Esophagus muscularis mucosa (tissue), 4 donors: ENCODE measurements at regions not wholly inside any gene's neighbourhood (a gene's known extent, or its start where the extent isn't known, plus 50 kb on each side); places are given as distances from the start of the nearest gene placed in this dataset.

Experiments
- EP300 ChIP-seq: sonication (generic); formaldehyde crosslinking; IDR thresholded peaks from one replicate; pipeline ENCODE4 v1.6.1; 2017; ENCODE audit warnings: antibody characterized with exemption
- POLR2A ChIP-seq: fragments of 450-650 bp; IDR thresholded peaks from one replicate; pipeline ENCODE4 v1.6.1; 2017; ENCODE audit warnings: antibody characterized with exemption, moderate library complexity, mild to moderate bottlenecking, low read depth
- POLR2AphosphoS5 ChIP-seq, 2 donors: sonication (generic); formaldehyde crosslinking; IDR thresholded peaks; one replicate each; pipeline ENCODE4 v1.6.1; 2017; ENCODE audit warnings: antibody characterized with exemption in 2 of 2
- TF ChIP-seq, protein P1 (sequence below), 3 experiments: fragments of 200-600 bp in 2 of 3; fragments of 450-650 bp in 1 of 3; sonication (generic) in 2 of 3; IDR thresholded peaks; one replicate each; pipeline ENCODE4 v1.5.1; 2017 to 2019; ENCODE audit warnings: antibody characterized with exemption in 3 of 3, mild to moderate bottlenecking in 2 of 3, moderate library complexity in 1 of 3

DNA sequence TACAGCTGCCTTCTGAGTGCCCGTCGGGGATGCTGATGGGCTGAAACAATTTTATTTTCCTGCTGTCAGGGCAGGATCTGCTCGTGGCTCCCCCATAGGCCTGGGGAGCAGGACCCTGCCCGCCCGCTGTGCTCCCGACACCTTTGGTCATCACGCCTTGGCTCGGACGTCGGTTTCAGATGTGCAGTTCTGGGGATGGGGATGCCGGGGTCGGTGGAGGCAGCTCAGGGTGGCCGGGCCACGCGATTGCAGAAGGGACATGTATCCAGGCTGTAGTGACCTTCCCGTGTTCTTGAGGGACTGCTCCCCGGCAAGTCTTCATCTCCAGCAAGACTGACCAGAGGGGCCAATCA is 1150.5 kb downstream of the BRD1 start:
- TF ChIP-seq, protein P1, sequence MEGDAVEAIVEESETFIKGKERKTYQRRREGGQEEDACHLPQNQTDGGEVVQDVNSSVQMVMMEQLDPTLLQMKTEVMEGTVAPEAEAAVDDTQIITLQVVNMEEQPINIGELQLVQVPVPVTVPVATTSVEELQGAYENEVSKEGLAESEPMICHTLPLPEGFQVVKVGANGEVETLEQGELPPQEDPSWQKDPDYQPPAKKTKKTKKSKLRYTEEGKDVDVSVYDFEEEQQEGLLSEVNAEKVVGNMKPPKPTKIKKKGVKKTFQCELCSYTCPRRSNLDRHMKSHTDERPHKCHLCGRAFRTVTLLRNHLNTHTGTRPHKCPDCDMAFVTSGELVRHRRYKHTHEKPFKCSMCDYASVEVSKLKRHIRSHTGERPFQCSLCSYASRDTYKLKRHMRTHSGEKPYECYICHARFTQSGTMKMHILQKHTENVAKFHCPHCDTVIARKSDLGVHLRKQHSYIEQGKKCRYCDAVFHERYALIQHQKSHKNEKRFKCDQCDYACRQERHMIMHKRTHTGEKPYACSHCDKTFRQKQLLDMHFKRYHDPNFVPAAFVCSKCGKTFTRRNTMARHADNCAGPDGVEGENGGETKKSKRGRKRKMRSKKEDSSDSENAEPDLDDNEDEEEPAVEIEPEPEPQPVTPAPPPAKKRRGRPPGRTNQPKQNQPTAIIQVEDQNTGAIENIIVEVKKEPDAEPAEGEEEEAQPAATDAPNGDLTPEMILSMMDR (IDR thresholded peaks at IDR 0.05), result no peak
- TF ChIP-seq POLR2A, result no peak
- TF ChIP-seq POLR2AphosphoS5 (IDR thresholded peaks at IDR 0.05), result no peak
- no peak for TF ChIP-seq EP300
